GM19468 (cell line): ENCODE measurements at regions not wholly inside any gene's neighbourhood (a gene's known extent, or its start where the extent isn't known, plus 50 kb on each side); places are given as distances from the start of the nearest gene placed in this dataset.
"Not testable (repeated sequence)": the region's sequence is repeated elsewhere in the genome, so short reads cannot be mapped to it uniquely, and the experiment has no call there.

Experiments used
- ATAC-seq: cut with Tn5 transposase; IDR thresholded peaks from one replicate; pipeline ENCODE4 v1.9.1; 2021; ENCODE audit warnings: mild to moderate bottlenecking, moderate library complexity, moderate number of reproducible peaks; ENCODE audit not compliant: unreplicated experiment; ENCODE audit errors: extremely low read depth

- ATAC-seq: no peak
Observed at GRCh38 chr9:73916016-73916673, 581.0 kb upstream of the RORB start.

GRCh38 chr9:73919712-73920111 lies 577.4 kb upstream of the RORB start:
- no peak for ATAC-seq

GRCh38 chr9:73923796-73924195 lies 573.3 kb upstream of the RORB start:
- ATAC-seq: no peak

- no peak for ATAC-seq
Observed at GRCh38 chr9:73951147-73951546, 546.0 kb upstream of the RORB start.

GRCh38 chr9:73962792-73963191 lies 534.3 kb upstream of the RORB start:
- no peak for ATAC-seq

- ATAC-seq: no peak
Observed at GRCh38 chr9:73969936-73970335, 527.2 kb upstream of the RORB start.

GRCh38 chr9:73976424-73976823 lies 520.7 kb upstream of the RORB start:
- not testable (repeated sequence) for ATAC-seq

GRCh38 chr9:73979894-73980264 lies 517.3 kb upstream of the RORB start:
- no peak for ATAC-seq

- ATAC-seq: no peak
Observed at GRCh38 chr9:73980754-73981153, 516.4 kb upstream of the RORB start.

GRCh38 chr9:73981405-73981804 lies 515.7 kb upstream of the RORB start:
- no peak for ATAC-seq

- ATAC-seq: no peak
Observed at GRCh38 chr9:73995836-73996235, 501.3 kb upstream of the RORB start.

- ATAC-seq: no peak
Observed at GRCh38 chr9:73996844-73997243, 500.3 kb upstream of the RORB start.

GRCh38 chr9:74001382-74001781 lies 495.8 kb upstream of the RORB start:
- no peak for ATAC-seq

- ATAC-seq: no peak
Observed at GRCh38 chr9:74006935-74007334, 490.2 kb upstream of the RORB start.

- ATAC-seq: no peak
Observed at GRCh38 chr9:74007833-74008232, 489.3 kb upstream of the RORB start.

- no peak for ATAC-seq
Observed at GRCh38 chr9:74016004-74016403, 481.1 kb upstream of the RORB start.

- ATAC-seq: no peak
Observed at GRCh38 chr9:74025402-74025925, 471.7 kb upstream of the RORB start.

- no peak for ATAC-seq
Observed at GRCh38 chr9:74032421-74032820, 464.7 kb upstream of the RORB start.

- no peak for ATAC-seq
Observed at GRCh38 chr9:74035786-74036185, 461.3 kb upstream of the RORB start.

GRCh38 chr9:74036549-74037231 lies 460.4 kb upstream of the RORB start:
- peak; percentile 73 for ATAC-seq

- no peak for ATAC-seq
Observed at GRCh38 chr9:74037274-74037673, 459.9 kb upstream of the RORB start.

GRCh38 chr9:74041588-74041987 lies 455.5 kb upstream of the RORB start:
- ATAC-seq: no peak
